ENCODE measurements at regions not wholly inside any gene's neighbourhood (a gene's known extent, or its start where the extent isn't known, plus 50 kb on each side); places are given as distances from the start of the nearest gene placed in this dataset.
"Not testable (repeated sequence)": the region's sequence is repeated elsewhere in the genome, so short reads cannot be mapped to it uniquely, and the experiment has no call there.

DNA sequence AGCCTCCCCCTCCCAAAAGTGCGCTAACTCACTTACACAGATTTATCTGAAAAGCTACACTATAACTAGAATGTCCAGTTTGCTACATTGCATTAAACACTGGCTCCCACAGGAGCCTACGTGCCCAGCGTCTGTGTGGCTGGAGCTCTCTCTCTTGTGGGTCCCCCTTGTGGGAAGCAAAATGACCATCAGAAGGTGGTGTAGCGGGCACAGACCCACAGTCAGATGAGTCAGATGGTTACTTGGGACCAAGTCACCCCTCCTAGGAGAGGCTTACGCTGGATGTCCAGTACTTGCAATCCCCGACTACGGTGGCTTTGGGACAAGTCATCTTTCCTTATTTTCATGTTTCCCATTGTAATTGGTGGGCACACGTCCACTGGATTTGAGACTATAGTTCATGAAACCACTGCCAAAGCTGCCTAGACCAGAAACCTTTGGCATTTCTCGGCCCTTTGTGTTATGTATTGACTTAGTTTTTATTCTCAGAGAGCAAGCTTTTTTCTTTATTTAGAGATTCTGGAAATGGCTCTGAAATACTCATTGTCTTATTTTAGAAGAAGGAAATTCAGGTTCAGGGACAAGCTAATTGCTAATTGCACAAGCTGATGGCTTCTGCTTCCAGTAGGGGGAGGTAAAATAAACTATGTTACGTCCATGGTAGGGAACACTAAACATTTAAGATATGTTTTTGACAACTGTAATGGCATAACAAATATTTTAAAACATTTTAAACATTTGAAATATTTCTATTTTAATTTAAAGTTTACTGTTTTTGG lies 137.8 kb upstream of the GRK3 start:
- H3K4me3 Mint-ChIP-seq, H3K27ac Mint-ChIP-seq, H3K36me3 Mint-ChIP-seq, H3K9me3 Mint-ChIP-seq, DNase-seq, H3K4me1 Mint-ChIP-seq: not testable (repeated sequence)
- peaks cover 53% of the 10 kb centered on the region for H3K27me3 Mint-ChIP-seq

GRCh38 chr22:25431637-25432342 lies 132.7 kb upstream of the GRK3 start:
- H3K27me3 Mint-ChIP-seq = peaks cover 15% of the 10 kb centered on the region
- H3K4me3 Mint-ChIP-seq, H3K36me3 Mint-ChIP-seq, DNase-seq, H3K9me3 Mint-ChIP-seq, H3K4me1 Mint-ChIP-seq, H3K27ac Mint-ChIP-seq: not testable (repeated sequence)

GRCh38 chr22:25433381-25433970 lies 131.0 kb upstream of the GRK3 start:
- not testable (repeated sequence) for H3K27me3 Mint-ChIP-seq, H3K4me3 Mint-ChIP-seq, H3K27ac Mint-ChIP-seq, DNase-seq, H3K36me3 Mint-ChIP-seq, H3K9me3 Mint-ChIP-seq, H3K4me1 Mint-ChIP-seq

GRCh38 chr22:25437414-25438160 lies 126.9 kb upstream of the GRK3 start:
- Mint-ChIP-seq H3K4me3 (no peak overlapping the region), H3K27me3 (peaks cover 3% of the 10 kb centered on the region), H3K36me3 (no peaks in the 10 kb centered on the region), H3K4me1 (peaks cover 4% of the 10 kb centered on the region), H3K27ac (no peak overlapping the region), H3K9me3 (no peaks in the 10 kb centered on the region)
- DNase-seq = no peak

GRCh38 chr22:25447067-25447685 lies 117.3 kb upstream of the GRK3 start:
- no peak for DNase-seq
- H3K27ac Mint-ChIP-seq = peak overlapping the region; percentile 88
- no peaks in the 10 kb centered on the region for H3K9me3 Mint-ChIP-seq
- peak overlapping the region; percentile 97 for H3K4me3 Mint-ChIP-seq
- H3K36me3 Mint-ChIP-seq = peaks cover 19% of the 10 kb centered on the region
- H3K27me3 Mint-ChIP-seq = no peaks in the 10 kb centered on the region
- H3K4me1 Mint-ChIP-seq = peaks cover 34% of the 10 kb centered on the region

GRCh38 chr22:25447686-25448434 lies 116.6 kb upstream of the GRK3 start:
- Mint-ChIP-seq H3K4me3 (peak overlapping the region; percentile 97), H3K9me3 (no peaks in the 10 kb centered on the region), H3K4me1 (peaks cover 40% of the 10 kb centered on the region), H3K36me3 (peaks cover 24% of the 10 kb centered on the region), H3K27ac (peak overlapping the region; percentile 88), H3K27me3 (no peaks in the 10 kb centered on the region)
- peak; percentile 89 for DNase-seq

DNA sequence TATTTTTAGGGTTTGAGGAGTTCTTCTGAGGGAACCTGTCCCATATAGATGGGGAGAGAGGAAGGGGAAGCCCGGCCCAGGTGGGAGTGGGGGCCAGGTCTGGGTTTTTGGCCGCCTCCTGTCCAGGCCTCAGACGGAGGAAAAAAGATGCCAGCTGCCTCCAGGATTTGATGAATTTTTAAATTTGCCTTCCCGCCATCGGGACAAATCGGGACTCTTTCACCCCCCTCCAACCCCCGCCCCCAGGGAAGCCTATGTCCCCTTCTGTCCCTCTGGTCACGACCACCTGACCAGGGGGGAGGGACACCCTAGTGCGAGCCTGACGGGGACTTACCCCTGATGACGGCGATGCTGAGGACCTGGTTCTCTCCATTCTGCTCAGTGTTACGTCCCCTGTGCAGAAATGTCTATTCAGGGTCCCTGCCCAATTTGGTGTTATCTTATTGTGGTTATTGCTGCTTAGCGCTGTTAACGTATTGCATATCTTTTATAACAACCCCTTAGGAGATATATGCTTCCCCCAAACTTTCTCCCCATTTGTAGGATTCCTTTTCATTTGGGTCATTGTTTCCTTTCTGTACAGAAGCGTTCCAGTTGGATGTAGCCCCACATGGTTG lies 115.9 kb upstream of the GRK3 start:
- Mint-ChIP-seq H3K36me3 (peaks cover 24% of the 10 kb centered on the region), H3K27ac (peak overlapping the region; percentile 88), H3K4me3 (peak overlapping the region; percentile 97), H3K4me1 (peaks cover 43% of the 10 kb centered on the region), H3K27me3 (no peaks in the 10 kb centered on the region), H3K9me3 (no peaks in the 10 kb centered on the region)
- DNase-seq = peak; percentile 25

DNA sequence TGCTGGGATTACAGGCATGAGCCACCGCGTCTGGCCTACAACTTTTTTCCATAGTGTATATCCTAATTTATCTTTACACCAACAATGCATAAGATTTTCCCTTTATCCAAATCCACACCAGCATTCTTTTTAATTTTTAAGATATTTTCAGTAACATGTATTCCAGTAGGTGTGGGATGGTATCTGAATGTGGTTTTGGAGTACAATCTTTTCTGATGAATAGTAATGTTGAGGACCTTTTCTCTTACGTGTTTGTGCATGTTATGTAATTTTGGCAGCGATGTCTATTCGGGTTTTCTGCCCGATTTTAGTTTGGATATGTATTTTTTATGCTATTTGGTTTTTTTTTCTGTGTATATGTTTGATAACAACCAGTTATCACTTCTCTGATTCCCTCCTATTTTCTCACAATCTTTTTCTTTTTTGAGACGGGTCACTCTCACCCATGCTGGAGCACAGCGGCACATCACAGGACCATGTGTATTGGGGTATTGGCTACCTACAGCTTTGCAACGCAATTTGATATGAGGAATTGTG lies 114.6 kb upstream of the GRK3 start:
- Mint-ChIP-seq H3K9me3 (no peaks in the 10 kb centered on the region), H3K4me3 (peak overlapping the region; percentile 97), H3K27me3 (no peaks in the 10 kb centered on the region), H3K27ac (no peak overlapping the region), H3K4me1 (peaks cover 48% of the 10 kb centered on the region), H3K36me3 (peaks cover 29% of the 10 kb centered on the region)
- DNase-seq = no peak

GRCh38 chr22:25451480-25452114 lies 112.9 kb upstream of the GRK3 start:
- Mint-ChIP-seq H3K9me3 (no peaks in the 10 kb centered on the region), H3K27ac (peak overlapping the region; percentile 18), H3K4me1 (peaks cover 49% of the 10 kb centered on the region), H3K27me3 (no peaks in the 10 kb centered on the region), H3K36me3 (peaks cover 31% of the 10 kb centered on the region), H3K4me3 (peak overlapping the region; percentile 29)
- no peak for DNase-seq

DNA sequence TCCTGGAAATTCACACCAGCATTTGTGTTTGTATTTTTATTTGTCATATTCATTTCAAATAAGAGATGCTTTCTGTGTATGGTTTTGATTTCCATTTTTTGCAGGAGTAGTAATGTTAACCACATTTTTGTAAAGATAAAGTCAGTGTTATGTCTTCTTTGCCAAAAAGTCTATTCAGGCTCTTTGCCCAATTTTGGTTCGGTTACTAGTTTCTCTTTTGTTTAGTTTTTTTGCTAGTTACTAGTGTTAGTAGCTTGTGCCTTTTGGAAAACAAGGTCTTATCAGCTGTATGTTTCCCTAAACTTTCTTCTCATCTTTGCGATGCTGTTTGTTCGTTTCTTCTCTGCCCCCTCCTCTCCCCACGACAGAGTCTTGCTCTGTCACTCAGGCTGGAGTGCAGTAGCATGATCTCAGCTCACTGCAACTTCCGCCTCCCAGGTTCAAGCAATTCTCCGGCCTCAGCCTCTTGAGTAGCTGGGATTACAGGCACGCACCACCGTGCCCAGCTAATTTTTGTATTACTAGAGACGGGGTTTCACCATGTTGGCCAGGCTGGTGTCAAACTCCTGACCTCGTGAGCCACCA lies 112.3 kb upstream of the GRK3 start:
- H3K9me3 Mint-ChIP-seq = no peaks in the 10 kb centered on the region
- peaks cover 51% of the 10 kb centered on the region for H3K4me1 Mint-ChIP-seq
- no peaks in the 10 kb centered on the region for H3K27me3 Mint-ChIP-seq
- peaks cover 34% of the 10 kb centered on the region for H3K36me3 Mint-ChIP-seq
- DNase-seq = no peak
- H3K4me3 Mint-ChIP-seq = peak overlapping the region; percentile 33
- H3K27ac Mint-ChIP-seq = peak overlapping the region; percentile 7

GRCh38 chr22:25453058-25453457 lies 111.4 kb upstream of the GRK3 start:
- no peak for DNase-seq
- peaks cover 46% of the 10 kb centered on the region for H3K4me1 Mint-ChIP-seq
- H3K9me3 Mint-ChIP-seq = no peaks in the 10 kb centered on the region
- no peak overlapping the region for H3K27ac Mint-ChIP-seq
- peaks cover 34% of the 10 kb centered on the region for H3K36me3 Mint-ChIP-seq
- no peaks in the 10 kb centered on the region for H3K27me3 Mint-ChIP-seq
- H3K4me3 Mint-ChIP-seq = no peak overlapping the region

DNA sequence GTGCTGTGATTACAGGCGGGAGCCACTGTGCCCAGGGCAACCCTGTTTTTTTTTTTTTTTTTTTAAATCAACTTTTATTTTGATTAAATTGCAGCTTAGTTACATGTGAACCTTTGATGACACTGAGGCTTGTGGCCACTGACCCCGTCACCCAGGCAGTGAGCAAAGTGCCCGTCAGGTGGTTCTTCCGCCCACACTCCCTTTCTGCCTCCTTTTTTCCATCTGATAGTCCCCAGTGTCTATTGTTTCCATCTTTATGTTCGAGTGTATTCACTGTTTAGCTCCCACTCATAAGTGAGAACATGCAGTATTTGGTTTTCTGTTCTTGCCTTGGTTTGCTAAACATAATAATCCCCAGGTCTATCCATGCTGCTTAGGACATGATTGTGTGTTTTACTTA lies 110.9 kb upstream of the GRK3 start:
- H3K27me3 Mint-ChIP-seq = no peaks in the 10 kb centered on the region
- H3K4me1 Mint-ChIP-seq = peaks cover 46% of the 10 kb centered on the region
- H3K36me3 Mint-ChIP-seq = peaks cover 35% of the 10 kb centered on the region
- peak overlapping the region; percentile 32 for H3K4me3 Mint-ChIP-seq
- DNase-seq = peak; percentile 50
- H3K9me3 Mint-ChIP-seq = no peaks in the 10 kb centered on the region
- H3K27ac Mint-ChIP-seq = peak overlapping the region; percentile 82
